ENCODE measurements at regions not wholly inside any gene's neighbourhood (a gene's known extent, or its start where the extent isn't known, plus 50 kb on each side); places are given as distances from the start of the nearest gene placed in this dataset.

GRCh38 chr9:13879011-13879410, 434.9 kb downstream of the NFIB start:
- TF ChIP-seq, protein P1, sequence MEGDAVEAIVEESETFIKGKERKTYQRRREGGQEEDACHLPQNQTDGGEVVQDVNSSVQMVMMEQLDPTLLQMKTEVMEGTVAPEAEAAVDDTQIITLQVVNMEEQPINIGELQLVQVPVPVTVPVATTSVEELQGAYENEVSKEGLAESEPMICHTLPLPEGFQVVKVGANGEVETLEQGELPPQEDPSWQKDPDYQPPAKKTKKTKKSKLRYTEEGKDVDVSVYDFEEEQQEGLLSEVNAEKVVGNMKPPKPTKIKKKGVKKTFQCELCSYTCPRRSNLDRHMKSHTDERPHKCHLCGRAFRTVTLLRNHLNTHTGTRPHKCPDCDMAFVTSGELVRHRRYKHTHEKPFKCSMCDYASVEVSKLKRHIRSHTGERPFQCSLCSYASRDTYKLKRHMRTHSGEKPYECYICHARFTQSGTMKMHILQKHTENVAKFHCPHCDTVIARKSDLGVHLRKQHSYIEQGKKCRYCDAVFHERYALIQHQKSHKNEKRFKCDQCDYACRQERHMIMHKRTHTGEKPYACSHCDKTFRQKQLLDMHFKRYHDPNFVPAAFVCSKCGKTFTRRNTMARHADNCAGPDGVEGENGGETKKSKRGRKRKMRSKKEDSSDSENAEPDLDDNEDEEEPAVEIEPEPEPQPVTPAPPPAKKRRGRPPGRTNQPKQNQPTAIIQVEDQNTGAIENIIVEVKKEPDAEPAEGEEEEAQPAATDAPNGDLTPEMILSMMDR (IDR thresholded peaks at IDR 0.05; ENCODE audit: low read length), result no peak
- no peak for TF ChIP-seq EZH2 (IDR thresholded peaks at IDR 0.05; ENCODE audit: borderline replicate concordance, low read length)
